K562 (cell line): ENCODE measurements at regions not wholly inside any gene's neighbourhood (a gene's known extent, or its start where the extent isn't known, plus 50 kb on each side); places are given as distances from the start of the nearest gene placed in this dataset.

ENCODE experiments used
- ATF2 ChIP-seq: sonication (generic); formaldehyde crosslinking; IDR thresholded peaks from 2 replicates; pipeline ENCODE4 v1.8.1; 2022; ENCODE audit warnings: missing genetic modification reagents
- CHAMP1 ChIP-seq: fragments of 450-650 bp; IDR thresholded peaks from 2 replicates; pipeline ENCODE4 v1.6.1; 2016; ENCODE audit warnings: mild to moderate bottlenecking
- GABPB2 ChIP-seq: fragments of 250-450 bp; sonication (Bioruptor Pico); conservative IDR thresholded peaks from 2 replicates; pipeline ENCODE4 v1.5.1; 2021; ENCODE audit warnings: mild to moderate bottlenecking
- IRF1 ChIP-seq: sonication (generic); formaldehyde crosslinking; IDR thresholded peaks from 2 replicates; pipeline ENCODE4 v1.8.0; 2022; ENCODE audit warnings: missing genetic modification reagents, mild to moderate bottlenecking, borderline replicate concordance
- KAT2B ChIP-seq: IDR thresholded peaks from one replicate; pipeline ENCODE4 v1.6.1; 2012; ENCODE audit warnings: low read depth, mild to moderate bottlenecking, control low read depth, inconsistent platforms, low read length, moderate library complexity
- KDM1A ChIP-seq, 2 experiments: fragments of 450-650 bp; IDR thresholded peaks; 2 replicates each; pipeline ENCODE4 v1.6.1; 2016; ENCODE audit warnings: mild to moderate bottlenecking in 2 of 2
- NEUROD1 ChIP-seq: fragments of 150-350 bp; IDR thresholded peaks from 2 replicates; pipeline ENCODE4 v1.6.1; 2014; ENCODE audit warnings: borderline replicate concordance, low read length, low read depth; ENCODE audit not compliant: partially characterized antibody
- SIN3A ChIP-seq, 2 experiments: fragments of 150-350 bp in 1 of 2; IDR thresholded peaks; 2 replicates each; pipeline ENCODE4 v1.6.1; 2011 to 2016; ENCODE audit warnings: borderline replicate concordance in 2 of 2, low read depth in 2 of 2, low read length in 2 of 2, mild to moderate bottlenecking in 2 of 2, moderate library complexity in 2 of 2; ENCODE audit not compliant: control insufficient read depth in 1 of 2
- SLC30A9 ChIP-seq: fragments of 250-450 bp; sonication (Bioruptor Pico); IDR thresholded peaks from 2 replicates; pipeline ENCODE4 v1.8.0; 2022; ENCODE audit warnings: mild to moderate bottlenecking, moderate library complexity
- TRIM25 ChIP-seq: fragments of 450-650 bp; IDR thresholded peaks from 2 replicates; pipeline ENCODE4 v1.7.0; 2016; ENCODE audit warnings: borderline replicate concordance
- ZBTB12 ChIP-seq: fragments of 250-450 bp; sonication (Bioruptor Pico); IDR thresholded peaks from 2 replicates; pipeline ENCODE4 v1.4.0; 2020
- ZNF449 ChIP-seq: fragments of 250-450 bp; sonication (Bioruptor Pico); IDR thresholded peaks from 2 replicates; pipeline ENCODE4 v1.8.0; 2022; ENCODE audit warnings: moderate library complexity, mild to moderate bottlenecking, inconsistent platforms
- ZNF79 ChIP-seq: fragments of 250-450 bp; sonication (Bioruptor Pico); IDR thresholded peaks from 2 replicates; pipeline ENCODE4 v1.4.0; 2020; ENCODE audit warnings: low read depth, mild to moderate bottlenecking, moderate library complexity

GRCh38 chr20:30376767-30377658 is 880.5 kb upstream of the DEFB115 start (continued):
- peak in 1 of 2 experiments; percentile 56; a peak in 1 of 4 replicates for TF ChIP-seq SIN3A (IDR thresholded peaks at IDR 0.05; ENCODE audit: borderline replicate concordance in 2 of 2, control insufficient read depth in 1 of 2, low read depth in 2 of 2, low read length in 2 of 2)
- TF ChIP-seq SLC30A9 (CRISPR knock-in tag) = no peak
- TF ChIP-seq GABPB2 = no peak
- TF ChIP-seq CHAMP1 = 0 out of 2 replicates have a peak, but pooled peaks have one; percentile 65
- peak; percentile 59 for TF ChIP-seq NEUROD1
- TF ChIP-seq ATF2 (CRISPR knock-in tag) = no peak
- TF ChIP-seq ZNF449 = no peak
- no peak for TF ChIP-seq IRF1 (CRISPR knock-in tag)
- no peak for TF ChIP-seq KAT2B
- TF ChIP-seq ZBTB12 (CRISPR knock-in tag) = no peak
- no peak for TF ChIP-seq TRIM25
- TF ChIP-seq KDM1A (IDR thresholded peaks at IDR 0.05) = peak in 1 of 2 experiments; percentile 28; a peak in 1 of 4 replicates
- TF ChIP-seq ZNF79 (CRISPR knock-in tag) = no peak
